Heart left ventricle (tissue), 16 donors: ENCODE measurements at regions not wholly inside any gene's neighbourhood (a gene's known extent, or its start where the extent isn't known, plus 50 kb on each side); places are given as distances from the start of the nearest gene placed in this dataset.
"Not testable (repeated sequence)": the region's sequence is repeated elsewhere in the genome, so short reads cannot be mapped to it uniquely, and the experiment has no call there.

Experiments
- ATAC-seq, 4 donors: fragments of 200-7000 bp; cut with Tn5 transposase; one replicate each; pipeline ENCODE4 v1.9.1; 2020 to 2022; ENCODE audit warnings: moderate library complexity in 4 of 4, mild to moderate bottlenecking in 3 of 4, moderate number of reproducible peaks in 1 of 4
- DNase-seq, 5 donors: peaks; one replicate each; pipeline ENCODE4 v3.0.0-alpha.2; 2020
- H3K27ac ChIP-seq, 12 donors: fragments of 200-600 bp; sonication (generic) in 4 of 12; one replicate each; pipeline versions ENCODE4 v1.5.0 to v1.8.0; 2016 to 2022; ENCODE audit warnings: mild to moderate bottlenecking in 2 of 12
- H3K27me3 ChIP-seq, 9 donors: fragments of 200-600 bp; sonication (generic) in 2 of 9; one replicate each; pipeline versions ENCODE4 v1.5.1 to v1.8.0; 2016 to 2022; ENCODE audit warnings: mild to moderate bottlenecking in 3 of 9
- H3K36me3 ChIP-seq, 9 donors: fragments of 200-600 bp; sonication (generic) in 2 of 9; one replicate each; pipeline versions ENCODE4 v1.5.0 to v1.8.0; 2018 to 2022; ENCODE audit warnings: mild to moderate bottlenecking in 2 of 9
- H3K4me1 ChIP-seq, 12 donors: fragments of 200-600 bp; sonication (generic) in 4 of 12; one replicate each; pipeline versions ENCODE4 v1.5.0 to v1.8.0; 2016 to 2022; ENCODE audit warnings: mild to moderate bottlenecking in 3 of 12
- H3K4me3 ChIP-seq, 12 donors: fragments of 200-600 bp; sonication (generic) in 4 of 12; one replicate each; pipeline versions ENCODE4 v1.5.0 to v1.8.0; 2017 to 2022; ENCODE audit warnings: mild to moderate bottlenecking in 9 of 12, moderate library complexity in 4 of 12
- H3K9me3 ChIP-seq, 12 donors: fragments of 200-600 bp; sonication (generic) in 4 of 12; one replicate each; pipeline versions ENCODE4 v1.5.0 to v1.8.0; 2016 to 2022; ENCODE audit warnings: mild to moderate bottlenecking in 1 of 12
- POLR2A ChIP-seq, 2 donors: fragments of 450-650 bp; IDR thresholded peaks; one replicate each; pipeline ENCODE4 v1.6.1; 2017; ENCODE audit warnings: antibody characterized with exemption in 2 of 2, mild to moderate bottlenecking in 2 of 2, moderate library complexity in 2 of 2
- WGBS, 4 donors: extraction: QIAGEN DNeasy Blood & Tissue Kit in 2 of 4; methylation state at CpG; one replicate each; pipeline versions ENCODE4 v1.1.5 to v1.1.7; 2013 to 2018; 5-methylcytosine and 5-hydroxymethylcytosine counted together
- intact Hi-C, 10 donors: fragments of 100-400 bp; cut with DNase I; formaldehyde crosslinking; loops; one replicate each; pipeline versions ENCODE4 v1.11.1 to v1.14.2; 2022
- TF ChIP-seq, protein P1 (sequence below), 12 donors: fragments of 200-600 bp; sonication (generic) in 4 of 12; IDR thresholded peaks; one replicate each; pipeline versions ENCODE4 v1.5.0 to v1.8.0; 2018 to 2022; ENCODE audit warnings: antibody characterized with exemption in 12 of 12, mild to moderate bottlenecking in 5 of 12
- donor health status: ischemic (EF 13 %, LVEDD 7.1; RV severe dilation, severe dysfunction).
- donor health status: healthy with polysubstance abuse.
- donor health status: DM: no; HTN: yes; CAD: no.
- donor health status: DM: no; HTN: no; CAD: no.
- donor health status: ischemic (EF 25% LVEDD 6.9; RV normal size, moderate dysfunction).
- donor health status: ischemic (EF 25% LVEDD 5.7; RV mildly dilated, moderate dysfunction).
- donor health status: healthy.
- donor health status: DM: yes; HTN: yes; CAD: no.
- donor health status: ischemic (EF 35%, LVEDD 5.7; RV mildly dilated, moderate dysfunction).
- donor health status: nonischemic (EF 11% LVEDD 7.7; RV severe dilation, severe dysfunction).
- donor health status: DM: yes; HTN: yes; CAD: no.
- donor health status: PGD.
- donor health status: ischemic (EF 29% LVEDD 5.4; RV normal size, mild dysfunction).
- donor health status: nonischemic (EF 23%, LVEDD 6.1; RV moderate dilation, normal function).

- Histone ChIP-seq H3K4me3 (no peak overlapping the region), H3K27ac (no peak overlapping the region), H3K36me3 (no peaks in the 10 kb centered on the region), H3K27me3 (no peaks in the 10 kb centered on the region), H3K9me3 (peaks cover 0 to 12% (median 0%) of the 10 kb centered on the region in 12 donors), H3K4me1 (no peaks in the 10 kb centered on the region)
- TF ChIP-seq POLR2A (IDR thresholded peaks at IDR 0.05) = no peak
- TF ChIP-seq, protein P1, sequence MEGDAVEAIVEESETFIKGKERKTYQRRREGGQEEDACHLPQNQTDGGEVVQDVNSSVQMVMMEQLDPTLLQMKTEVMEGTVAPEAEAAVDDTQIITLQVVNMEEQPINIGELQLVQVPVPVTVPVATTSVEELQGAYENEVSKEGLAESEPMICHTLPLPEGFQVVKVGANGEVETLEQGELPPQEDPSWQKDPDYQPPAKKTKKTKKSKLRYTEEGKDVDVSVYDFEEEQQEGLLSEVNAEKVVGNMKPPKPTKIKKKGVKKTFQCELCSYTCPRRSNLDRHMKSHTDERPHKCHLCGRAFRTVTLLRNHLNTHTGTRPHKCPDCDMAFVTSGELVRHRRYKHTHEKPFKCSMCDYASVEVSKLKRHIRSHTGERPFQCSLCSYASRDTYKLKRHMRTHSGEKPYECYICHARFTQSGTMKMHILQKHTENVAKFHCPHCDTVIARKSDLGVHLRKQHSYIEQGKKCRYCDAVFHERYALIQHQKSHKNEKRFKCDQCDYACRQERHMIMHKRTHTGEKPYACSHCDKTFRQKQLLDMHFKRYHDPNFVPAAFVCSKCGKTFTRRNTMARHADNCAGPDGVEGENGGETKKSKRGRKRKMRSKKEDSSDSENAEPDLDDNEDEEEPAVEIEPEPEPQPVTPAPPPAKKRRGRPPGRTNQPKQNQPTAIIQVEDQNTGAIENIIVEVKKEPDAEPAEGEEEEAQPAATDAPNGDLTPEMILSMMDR (IDR thresholded peaks at IDR 0.05) = no peak
- intact Hi-C loops = no loop called here
- WGBS, 4 donors = 46 to 65% (median 55%) methylated on average over 6 of the region's 6 CpGs
- DNase-seq = no peak
- no peak for ATAC-seq
Observed at GRCh38 chr16:51524555-51525373, 373.7 kb upstream of the SALL1 start.

- peaks cover 0 to 12% (median 0%) of the 10 kb centered on the region in 12 donors for H3K9me3 ChIP-seq
- no peaks in the 10 kb centered on the region for H3K4me1 ChIP-seq
- no peak overlapping the region for H3K27ac ChIP-seq
- WGBS, 4 donors = 66 to 78% (median 70%) methylated on average over 4 of the region's 4 CpGs
- intact Hi-C loops = no loop called here
- DNase-seq = no peak
- TF ChIP-seq, protein P1 (IDR thresholded peaks at IDR 0.05) = no peak
- TF ChIP-seq POLR2A (IDR thresholded peaks at IDR 0.05) = no peak
- H3K27me3 ChIP-seq = no peaks in the 10 kb centered on the region
- H3K4me3 ChIP-seq = no peak overlapping the region
- H3K36me3 ChIP-seq = no peaks in the 10 kb centered on the region
- no peak for ATAC-seq
Observed at GRCh38 chr16:51524070-51524469, 373.0 kb upstream of the SALL1 start.

- no peak for TF ChIP-seq POLR2A (IDR thresholded peaks at IDR 0.05)
- TF ChIP-seq, protein P1 (IDR thresholded peaks at IDR 0.05) = no peak
- intact Hi-C loops = no loop called here
- H3K27me3 ChIP-seq = no peaks in the 10 kb centered on the region
- DNase-seq (no peak), ATAC-seq (no peak)
- H3K4me1 ChIP-seq = no peaks in the 10 kb centered on the region
- no peak overlapping the region for H3K27ac ChIP-seq
- WGBS, 4 donors = 35 to 52% (median 39%) methylated on average over 3 of the region's 3 CpGs
- no peaks in the 10 kb centered on the region for H3K36me3 ChIP-seq
- H3K9me3 ChIP-seq = peaks cover 0 to 16% (median 0%) of the 10 kb centered on the region in 12 donors
- no peak overlapping the region for H3K4me3 ChIP-seq
Observed at GRCh38 chr16:51523400-51523799, 372.3 kb upstream of the SALL1 start.

DNA sequence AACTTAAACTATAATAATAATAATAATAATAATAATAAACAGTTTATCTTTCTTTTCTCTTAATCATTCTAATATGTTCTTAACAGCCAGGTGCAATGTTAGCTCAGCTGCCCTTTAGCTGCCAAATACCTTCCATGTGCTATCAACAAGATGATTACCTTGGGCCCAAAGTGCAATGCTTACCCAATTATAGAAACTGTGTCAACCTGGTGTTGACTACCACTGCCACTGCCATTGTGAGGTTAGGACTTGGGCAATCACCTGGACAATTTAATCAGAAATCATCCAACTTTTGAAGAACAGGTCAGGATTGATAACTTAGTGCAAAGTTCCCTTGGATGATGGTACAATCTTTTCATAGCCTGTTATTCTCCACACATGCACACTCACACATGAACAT is 371.8 kb upstream of the SALL1 start:
- Histone ChIP-seq H3K9me3 (peaks cover 0 to 16% (median 0%) of the 10 kb centered on the region in 12 donors), H3K36me3 (no peaks in the 10 kb centered on the region), H3K4me1 (no peaks in the 10 kb centered on the region), H3K27me3 (no peaks in the 10 kb centered on the region), H3K4me3 (no peak overlapping the region), H3K27ac (no peak overlapping the region)
- intact Hi-C loops = no loop called here
- no peak for DNase-seq
- no peak for ATAC-seq
- no peak for TF ChIP-seq POLR2A (IDR thresholded peaks at IDR 0.05)
- TF ChIP-seq, protein P1 (IDR thresholded peaks at IDR 0.05) = no peak

GRCh38 chr16:51516960-51517359 is 365.9 kb upstream of the SALL1 start:
- DNase-seq, intact Hi-C loops, H3K27me3 ChIP-seq, H3K9me3 ChIP-seq, H3K36me3 ChIP-seq, ATAC-seq, H3K27ac ChIP-seq, H3K4me1 ChIP-seq, H3K4me3 ChIP-seq: not testable (repeated sequence)
- WGBS, 4 donors = 56 to 66% (median 61%) methylated on average over 3 to 4 of the region's 4 CpGs
